BJ (cell line): ENCODE measurements at regions not wholly inside any gene's neighbourhood (a gene's known extent, or its start where the extent isn't known, plus 50 kb on each side); places are given as distances from the start of the nearest gene placed in this dataset.
"Not testable (repeated sequence)": the region's sequence is repeated elsewhere in the genome, so short reads cannot be mapped to it uniquely, and the experiment has no call there.

Experiments
- CTCF ChIA-PET: fragments of 350-600 bp; formaldehyde crosslinking; extraction: SDS; loops from one replicate; lab custom pipeline; 2021; ENCODE audit warnings: antibody characterized with exemption, inconsistent platforms; lab: Yijun Ruan, JAX
- POLR2A ChIA-PET: fragments of 300-600 bp; sonication (Branson Sonifier 250); formaldehyde crosslinking; extraction: SDS; loops from one replicate; lab custom pipeline; 2021; ENCODE audit warnings: antibody characterized with exemption; lab: Charles Lee
- DNase-seq: peaks from one replicate; pipeline ENCODE4 v3.0.0-alpha.2; 2011; ENCODE audit warnings: low read depth
- H3K27me3 ChIP-seq: 2 replicates; pipeline ENCODE4 v1.6.0; 2011; ENCODE audit warnings: low read length; ENCODE audit not compliant: control insufficient read depth, insufficient read depth
- H3K36me3 ChIP-seq: 2 replicates; pipeline ENCODE4 v1.5.1; 2011; ENCODE audit warnings: low read length; ENCODE audit not compliant: control insufficient read depth, insufficient read depth
- H3K4me3 ChIP-seq: 2 replicates; pipeline ENCODE4 v1.5.1; 2011; ENCODE audit warnings: low read depth, mild to moderate bottlenecking, control low read depth, low read length
- TF ChIP-seq, protein P1 (sequence below): IDR thresholded peaks from 2 replicates; pipeline ENCODE4 v1.5.1; 2011; ENCODE audit warnings: low read depth, mild to moderate bottlenecking, control low read depth, inconsistent platforms, low read length, moderate library complexity; ENCODE audit not compliant: insufficient read depth

DNA sequence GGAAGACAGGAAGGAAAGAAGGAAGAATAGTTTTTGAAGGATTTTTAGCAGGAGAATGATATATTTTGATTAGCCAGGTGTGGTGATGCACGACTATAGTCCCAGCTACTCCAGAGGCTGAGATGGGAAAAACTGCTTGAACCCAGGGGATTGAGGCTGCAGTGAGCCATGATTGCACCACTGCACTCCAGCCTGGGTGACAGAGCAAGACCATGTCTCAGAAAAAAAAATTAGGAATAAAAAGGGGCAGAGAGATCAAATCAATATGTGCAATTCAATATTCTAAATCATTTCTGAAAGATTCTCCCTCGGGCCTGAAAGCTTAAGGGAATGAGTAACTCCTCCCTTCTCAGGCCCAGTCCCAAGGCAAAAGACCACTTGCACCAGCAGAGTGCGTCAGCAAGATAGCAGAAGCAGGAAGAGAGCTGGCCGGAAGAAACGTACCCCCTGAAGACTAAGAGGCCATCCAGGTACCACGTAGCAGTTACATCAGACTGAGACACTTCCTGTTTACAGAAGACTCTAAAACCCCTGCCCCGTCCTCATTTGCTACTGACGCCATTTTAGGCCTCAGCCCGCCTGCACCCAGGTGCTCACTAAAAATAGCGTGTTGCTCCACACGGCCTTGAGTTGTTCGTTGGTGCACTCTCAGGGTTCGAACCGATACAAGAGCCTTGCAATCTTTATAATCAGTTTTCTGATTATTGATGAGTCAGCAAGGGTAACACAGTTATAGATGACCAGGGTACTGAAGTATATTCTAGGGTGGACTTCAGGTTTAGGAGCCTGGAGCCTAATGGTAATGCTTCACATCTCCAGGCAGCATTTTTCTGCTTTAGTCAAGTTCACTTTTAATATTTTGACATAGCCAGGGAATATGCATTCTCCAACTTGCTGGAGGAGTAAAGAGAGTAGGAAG is 57.7 kb upstream of the CSRP2 start:
- ChIA-PET POLR2A (no interaction called here), CTCF (interaction anchor here (1.2 to 1.7 kb wide), 3 partner anchors 9 to 75 kb away, joined by 3 to 4 read pairs (median 4); no protein-coding TSS in a partner anchor)
- no peaks in the 10 kb centered on the region for H3K36me3 ChIP-seq
- peaks cover 2% of the 10 kb centered on the region; the same call in 1 of the 2 replicates for H3K27me3 ChIP-seq
- TF ChIP-seq, protein P1, sequence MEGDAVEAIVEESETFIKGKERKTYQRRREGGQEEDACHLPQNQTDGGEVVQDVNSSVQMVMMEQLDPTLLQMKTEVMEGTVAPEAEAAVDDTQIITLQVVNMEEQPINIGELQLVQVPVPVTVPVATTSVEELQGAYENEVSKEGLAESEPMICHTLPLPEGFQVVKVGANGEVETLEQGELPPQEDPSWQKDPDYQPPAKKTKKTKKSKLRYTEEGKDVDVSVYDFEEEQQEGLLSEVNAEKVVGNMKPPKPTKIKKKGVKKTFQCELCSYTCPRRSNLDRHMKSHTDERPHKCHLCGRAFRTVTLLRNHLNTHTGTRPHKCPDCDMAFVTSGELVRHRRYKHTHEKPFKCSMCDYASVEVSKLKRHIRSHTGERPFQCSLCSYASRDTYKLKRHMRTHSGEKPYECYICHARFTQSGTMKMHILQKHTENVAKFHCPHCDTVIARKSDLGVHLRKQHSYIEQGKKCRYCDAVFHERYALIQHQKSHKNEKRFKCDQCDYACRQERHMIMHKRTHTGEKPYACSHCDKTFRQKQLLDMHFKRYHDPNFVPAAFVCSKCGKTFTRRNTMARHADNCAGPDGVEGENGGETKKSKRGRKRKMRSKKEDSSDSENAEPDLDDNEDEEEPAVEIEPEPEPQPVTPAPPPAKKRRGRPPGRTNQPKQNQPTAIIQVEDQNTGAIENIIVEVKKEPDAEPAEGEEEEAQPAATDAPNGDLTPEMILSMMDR, result no peak
- H3K4me3 ChIP-seq, result no peak overlapping the region
- DNase-seq, result no peak

DNA sequence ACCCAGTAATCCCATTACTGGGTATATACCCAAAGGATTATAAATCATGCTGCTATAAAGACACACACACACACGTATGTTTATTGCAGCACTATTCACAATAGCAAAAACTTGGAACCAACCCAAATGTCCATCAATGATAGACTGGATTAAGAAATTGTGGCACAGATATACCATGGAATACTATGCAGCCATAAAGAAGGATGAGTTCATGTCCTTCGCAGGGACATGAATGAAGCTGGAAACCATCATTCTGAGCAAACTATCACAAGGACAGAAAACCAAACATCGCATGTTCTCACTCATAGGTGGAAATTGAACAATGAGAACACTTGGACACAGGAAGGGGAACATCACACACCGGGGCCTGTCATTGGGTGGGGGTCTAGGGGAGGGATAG is 54.6 kb upstream of the CSRP2 start:
- H3K36me3 ChIP-seq, CTCF ChIA-PET, H3K27me3 ChIP-seq, H3K4me3 ChIP-seq, DNase-seq, POLR2A ChIA-PET: not testable (repeated sequence)

DNA sequence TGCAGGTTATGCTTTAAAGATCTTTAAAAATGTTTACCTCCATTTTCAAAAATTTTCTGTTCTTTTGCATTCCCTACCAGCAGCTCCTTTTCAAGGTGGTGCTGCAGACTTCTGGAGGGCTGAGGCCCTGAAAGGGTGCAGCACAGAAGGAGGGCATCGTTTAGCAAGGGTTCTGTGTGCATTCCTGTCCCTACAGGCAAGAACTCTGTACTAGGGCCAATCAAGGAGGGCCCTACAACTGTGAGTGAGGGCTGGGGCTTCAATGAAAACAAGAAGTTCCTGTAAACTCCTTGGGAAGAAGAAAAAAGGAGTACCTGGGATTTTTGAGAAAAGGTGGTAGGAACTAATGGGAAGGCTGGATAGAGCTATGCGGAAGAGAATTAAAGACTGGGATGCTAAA is 50.7 kb upstream of the CSRP2 start:
- Histone ChIP-seq H3K36me3 (no peaks in the 10 kb centered on the region), H3K27me3 (peaks cover 2% of the 10 kb centered on the region; the same call in 1 of the 2 replicates), H3K4me3 (no peak overlapping the region)
- ChIA-PET POLR2A (no interaction called here), CTCF (no interaction called here)
- TF ChIP-seq, protein P1, result no peak
- no peak for DNase-seq
